ENCODE measurements at regions not wholly inside any gene's neighbourhood (a gene's known extent, or its start where the extent isn't known, plus 50 kb on each side); places are given as distances from the start of the nearest gene placed in this dataset.

- TF ChIP-seq ZFX (IDR thresholded peaks at IDR 0.05; ENCODE audit: borderline replicate concordance) (no peak), CTCF (IDR thresholded peaks at IDR 0.05) (no peak)
- no peak overlapping the region for H3K27ac ChIP-seq
Measured at GRCh38 chr18:45481821-45482220, 133.5 kb upstream of the SLC14A2 start.

- H3K27ac ChIP-seq = no peak overlapping the region
- TF ChIP-seq ZFX (IDR thresholded peaks at IDR 0.05; ENCODE audit: borderline replicate concordance) (no peak), CTCF (IDR thresholded peaks at IDR 0.05) (no peak)
Measured at GRCh38 chr18:45482286-45482685, 133.0 kb upstream of the SLC14A2 start.

- no peak overlapping the region for H3K27ac ChIP-seq
- TF ChIP-seq CTCF (IDR thresholded peaks at IDR 0.05) (no peak), ZFX (IDR thresholded peaks at IDR 0.05; ENCODE audit: borderline replicate concordance) (no peak)
Measured at GRCh38 chr18:45487581-45487980, 127.7 kb upstream of the SLC14A2 start.

- no peak for TF ChIP-seq CTCF (IDR thresholded peaks at IDR 0.05)
- TF ChIP-seq ZFX (IDR thresholded peaks at IDR 0.05; ENCODE audit: borderline replicate concordance) = no peak
- H3K27ac ChIP-seq = no peak overlapping the region
Measured at GRCh38 chr18:45488645-45489044, 126.6 kb upstream of the SLC14A2 start.

GRCh38 chr18:45493830-45494229 lies 121.4 kb upstream of the SLC14A2 start:
- no peak for TF ChIP-seq CTCF (IDR thresholded peaks at IDR 0.05)
- TF ChIP-seq ZFX (IDR thresholded peaks at IDR 0.05; ENCODE audit: borderline replicate concordance) = no peak
- no peak overlapping the region for H3K27ac ChIP-seq

GRCh38 chr18:45494811-45495210 lies 120.5 kb upstream of the SLC14A2 start:
- H3K27ac ChIP-seq = no peak overlapping the region
- TF ChIP-seq CTCF (IDR thresholded peaks at IDR 0.05) (no peak), ZFX (IDR thresholded peaks at IDR 0.05; ENCODE audit: borderline replicate concordance) (no peak)

- TF ChIP-seq ZFX (IDR thresholded peaks at IDR 0.05; ENCODE audit: borderline replicate concordance) (no peak), CTCF (IDR thresholded peaks at IDR 0.05) (no peak)
- no peak overlapping the region for H3K27ac ChIP-seq
Measured at GRCh38 chr18:45496741-45497140, 118.5 kb upstream of the SLC14A2 start.

All from 22Rv1 (cell line).